ENCODE measurements at regions not wholly inside any gene's neighbourhood (a gene's known extent, or its start where the extent isn't known, plus 50 kb on each side); places are given as distances from the start of the nearest gene placed in this dataset.

DNA sequence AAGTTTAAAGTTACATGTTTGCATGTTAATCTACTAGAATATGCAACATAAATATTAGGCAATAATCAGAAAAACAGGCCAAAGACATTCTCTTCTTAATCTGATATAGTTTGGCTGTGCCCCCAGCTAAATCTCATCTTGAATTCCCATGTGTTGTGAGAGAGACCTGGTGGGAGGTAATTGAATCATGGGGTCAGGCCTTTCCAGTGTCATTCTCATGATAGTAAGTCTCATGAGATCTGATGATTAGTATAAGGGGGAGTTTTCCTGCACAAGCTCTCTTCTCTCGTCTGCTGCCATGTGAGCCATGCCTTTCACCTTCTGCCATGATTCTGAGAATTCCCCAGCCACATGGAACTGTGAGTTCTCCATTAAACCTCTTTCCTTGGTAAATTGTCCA lies 1241.7 kb upstream of the ADGRB3 start:
- no peak overlapping the region for H3K4me3 ChIP-seq (ENCODE audit: low read depth in 1 of 2, low read length in 2 of 2)
- H3K27ac ChIP-seq (ENCODE audit: low read depth in 2 of 2, low read length in 1 of 2) = no peak overlapping the region
- WGBS, 2 donors = 68 to 71% methylated on average over 1 of the region's 1 CpG
- no peaks in the 10 kb centered on the region for H3K36me3 ChIP-seq (ENCODE audit: control insufficient read depth in 2 of 2, insufficient read depth in 2 of 2, low read length in 1 of 2)
- no peaks in the 10 kb centered on the region for H3K27me3 ChIP-seq (ENCODE audit: control insufficient read depth in 1 of 2, insufficient read depth in 2 of 2, low read length in 2 of 2)
- H3K4me1 ChIP-seq (ENCODE audit: control insufficient read depth in 2 of 2, insufficient read depth in 2 of 2, low read length in 1 of 2) = no peaks in the 10 kb centered on the region
- no peaks in the 10 kb centered on the region for H3K9me3 ChIP-seq (ENCODE audit: control insufficient read depth in 2 of 2, insufficient read depth in 1 of 2, low read depth in 1 of 2, low read length in 1 of 2)

DNA sequence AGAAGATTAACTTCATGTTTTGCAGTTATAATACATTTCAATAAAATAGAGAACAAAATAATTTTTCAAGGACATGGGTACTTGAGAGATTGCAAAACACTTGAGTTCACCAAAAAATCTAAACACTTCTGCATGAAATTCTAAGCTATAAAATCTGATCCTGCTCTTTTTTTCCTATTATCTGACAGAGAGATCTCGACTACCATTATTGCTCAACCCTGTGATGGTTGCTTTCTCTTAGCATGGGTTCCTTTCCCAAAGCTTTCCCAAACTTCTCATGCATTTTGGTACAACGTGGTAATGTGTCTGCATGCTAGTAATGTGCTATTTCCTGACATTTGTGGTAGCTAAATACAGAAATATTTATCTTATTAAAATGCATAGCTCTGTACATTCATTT lies 1243.1 kb upstream of the ADGRB3 start:
- no peaks in the 10 kb centered on the region for H3K27me3 ChIP-seq (ENCODE audit: control insufficient read depth in 1 of 2, insufficient read depth in 2 of 2, low read length in 2 of 2)
- H3K4me3 ChIP-seq (ENCODE audit: low read depth in 1 of 2, low read length in 2 of 2) = no peak overlapping the region
- H3K9me3 ChIP-seq (ENCODE audit: control insufficient read depth in 2 of 2, insufficient read depth in 1 of 2, low read depth in 1 of 2, low read length in 1 of 2) = no peaks in the 10 kb centered on the region
- no peak overlapping the region for H3K27ac ChIP-seq (ENCODE audit: low read depth in 2 of 2, low read length in 1 of 2)
- H3K36me3 ChIP-seq (ENCODE audit: control insufficient read depth in 2 of 2, insufficient read depth in 2 of 2, low read length in 1 of 2) = no peaks in the 10 kb centered on the region
- H3K4me1 ChIP-seq (ENCODE audit: control insufficient read depth in 2 of 2, insufficient read depth in 2 of 2, low read length in 1 of 2) = no peaks in the 10 kb centered on the region
- WGBS, 2 donors = 40 to 42% methylated on average over 2 of the region's 2 CpGs

DNA sequence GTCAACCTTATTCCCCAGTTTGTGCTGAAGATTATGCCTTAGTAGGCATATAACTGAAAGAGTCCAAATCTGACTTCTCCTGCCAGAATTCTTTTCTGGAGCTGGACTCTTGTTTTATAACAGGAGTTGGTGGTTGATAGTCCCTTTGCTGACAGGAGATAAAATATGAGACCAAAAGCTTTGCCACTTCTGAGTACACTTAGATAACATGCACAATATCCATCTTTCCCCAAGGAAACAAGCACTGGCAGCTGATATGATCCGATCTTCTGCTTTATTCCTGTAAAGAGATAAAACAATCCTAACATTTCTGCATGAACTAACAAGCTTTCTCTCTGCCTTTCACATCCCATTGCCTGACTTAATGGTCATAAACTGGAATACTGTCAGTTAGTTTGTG lies 1265.4 kb upstream of the ADGRB3 start:
- 50 to 51% methylated on average over 1 of the region's 1 CpG for WGBS, 2 donors
- H3K27ac ChIP-seq (ENCODE audit: low read depth in 2 of 2, low read length in 1 of 2) = no peak overlapping the region
- no peak overlapping the region for H3K4me3 ChIP-seq (ENCODE audit: low read depth in 1 of 2, low read length in 2 of 2)
- H3K27me3 ChIP-seq (ENCODE audit: control insufficient read depth in 1 of 2, insufficient read depth in 2 of 2, low read length in 2 of 2) = no peaks in the 10 kb centered on the region
- no peaks in the 10 kb centered on the region for H3K36me3 ChIP-seq (ENCODE audit: control insufficient read depth in 2 of 2, insufficient read depth in 2 of 2, low read length in 1 of 2)
- H3K4me1 ChIP-seq (ENCODE audit: control insufficient read depth in 2 of 2, insufficient read depth in 2 of 2, low read length in 1 of 2) = no peaks in the 10 kb centered on the region
- no peaks in the 10 kb centered on the region for H3K9me3 ChIP-seq (ENCODE audit: control insufficient read depth in 2 of 2, insufficient read depth in 1 of 2, low read depth in 1 of 2, low read length in 1 of 2)

DNA sequence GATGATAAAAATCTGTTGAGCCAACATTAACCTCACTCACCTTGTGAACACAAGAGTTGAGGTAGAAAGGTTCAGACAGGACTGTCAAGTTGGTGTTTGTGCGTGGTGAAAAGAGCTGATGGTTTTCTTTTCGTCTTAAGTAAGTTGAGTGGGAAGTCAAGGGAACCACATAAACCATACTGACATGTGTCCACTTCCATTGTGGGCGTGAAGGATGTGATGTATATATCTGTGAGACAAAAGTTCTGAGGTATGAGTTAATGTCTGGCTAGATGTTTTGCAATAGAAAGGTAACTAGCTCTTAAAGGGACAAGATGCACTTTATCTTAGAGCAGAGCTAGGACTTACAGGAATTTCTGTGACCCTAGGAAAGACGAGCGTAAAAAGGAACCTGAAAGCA lies 1272.1 kb upstream of the ADGRB3 start:
- Histone ChIP-seq H3K27me3 (ENCODE audit: control insufficient read depth in 1 of 2, insufficient read depth in 2 of 2, low read length in 2 of 2) (no peaks in the 10 kb centered on the region), H3K36me3 (ENCODE audit: control insufficient read depth in 2 of 2, insufficient read depth in 2 of 2, low read length in 1 of 2) (no peaks in the 10 kb centered on the region), H3K4me3 (ENCODE audit: low read depth in 1 of 2, low read length in 2 of 2) (no peak overlapping the region), H3K4me1 (ENCODE audit: control insufficient read depth in 2 of 2, insufficient read depth in 2 of 2, low read length in 1 of 2) (no peaks in the 10 kb centered on the region), H3K9me3 (ENCODE audit: control insufficient read depth in 2 of 2, insufficient read depth in 1 of 2, low read depth in 1 of 2, low read length in 1 of 2) (no peaks in the 10 kb centered on the region), H3K27ac (ENCODE audit: low read depth in 2 of 2, low read length in 1 of 2) (no peak overlapping the region)
- 77% methylated on average over 5 of the region's 5 CpGs for WGBS, 2 donors

DNA sequence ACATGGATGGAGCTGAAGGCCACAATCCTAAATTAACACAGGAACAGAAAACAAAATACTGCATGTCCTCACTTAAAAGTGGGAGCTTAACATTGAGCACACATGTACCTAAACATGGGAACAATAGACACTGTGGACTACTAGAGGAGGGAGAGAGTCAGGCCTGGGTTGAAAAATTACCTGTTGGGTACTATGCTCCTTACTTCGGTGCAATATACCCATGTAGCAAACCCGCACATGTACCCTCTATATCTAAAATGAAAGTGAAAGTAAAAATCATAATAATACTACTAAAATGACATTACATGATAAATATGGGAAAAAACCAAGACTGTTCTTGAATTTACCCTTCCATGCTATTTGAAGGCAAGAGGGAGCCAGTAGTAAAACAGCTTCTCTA lies 1273.8 kb upstream of the ADGRB3 start:
- Histone ChIP-seq H3K4me3 (ENCODE audit: low read depth in 1 of 2, low read length in 2 of 2) (no peak overlapping the region), H3K36me3 (ENCODE audit: control insufficient read depth in 2 of 2, insufficient read depth in 2 of 2, low read length in 1 of 2) (no peaks in the 10 kb centered on the region), H3K27ac (ENCODE audit: low read depth in 2 of 2, low read length in 1 of 2) (no peak overlapping the region), H3K9me3 (ENCODE audit: control insufficient read depth in 2 of 2, insufficient read depth in 1 of 2, low read depth in 1 of 2, low read length in 1 of 2) (no peaks in the 10 kb centered on the region), H3K27me3 (ENCODE audit: control insufficient read depth in 1 of 2, insufficient read depth in 2 of 2, low read length in 2 of 2) (no peaks in the 10 kb centered on the region), H3K4me1 (ENCODE audit: control insufficient read depth in 2 of 2, insufficient read depth in 2 of 2, low read length in 1 of 2) (no peaks in the 10 kb centered on the region)
- WGBS, 2 donors = 90 to 93% methylated on average over 2 of the region's 2 CpGs

DNA sequence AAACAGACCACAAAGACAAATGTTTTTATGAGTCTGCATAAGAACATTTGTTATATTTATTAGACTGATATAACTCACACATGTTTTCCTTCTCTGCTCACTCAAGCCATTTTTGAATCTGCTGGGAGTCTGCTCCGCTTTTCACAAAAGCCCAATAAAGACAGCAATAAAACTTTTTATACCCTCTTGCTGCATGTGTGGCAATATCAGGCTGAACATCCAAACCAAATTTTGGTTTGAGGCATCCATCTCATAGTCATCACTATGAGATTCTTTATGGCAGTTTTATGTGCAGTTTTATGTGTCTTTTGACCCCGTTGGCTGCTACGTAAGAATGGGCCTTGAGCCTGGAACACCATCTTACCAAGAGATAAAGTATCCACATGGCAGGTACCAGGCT lies 1276.8 kb upstream of the ADGRB3 start:
- 83 to 85% methylated on average over 3 of the region's 3 CpGs for WGBS, 2 donors

DNA sequence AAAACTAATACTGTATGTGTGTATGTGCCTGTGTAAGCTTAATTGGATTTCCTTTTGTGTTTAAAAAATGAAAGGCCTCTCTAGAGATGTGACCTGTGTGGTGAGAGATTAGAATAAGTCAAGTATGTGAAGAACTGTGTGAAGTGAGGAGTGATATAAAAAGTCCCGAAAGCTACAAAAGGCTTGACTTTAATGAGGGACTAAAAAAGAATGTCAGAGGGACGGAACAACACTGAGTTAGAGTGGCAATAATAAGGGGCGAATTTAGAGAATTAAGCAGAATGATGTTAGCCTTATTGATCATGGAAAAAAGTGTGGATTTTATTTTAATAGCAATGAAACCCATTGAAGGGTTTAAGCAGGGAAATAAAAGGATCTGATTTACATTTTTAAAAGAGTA lies 1281.2 kb upstream of the ADGRB3 start:
- WGBS, 2 donors = 79 to 81% methylated on average over 3 of the region's 3 CpGs
- H3K36me3 ChIP-seq (ENCODE audit: control insufficient read depth in 2 of 2, insufficient read depth in 2 of 2, low read length in 1 of 2) = no peaks in the 10 kb centered on the region
- no peak overlapping the region for H3K27ac ChIP-seq (ENCODE audit: low read depth in 2 of 2, low read length in 1 of 2)
- no peaks in the 10 kb centered on the region for H3K9me3 ChIP-seq (ENCODE audit: control insufficient read depth in 2 of 2, insufficient read depth in 1 of 2, low read depth in 1 of 2, low read length in 1 of 2)
- no peaks in the 10 kb centered on the region for H3K4me1 ChIP-seq (ENCODE audit: control insufficient read depth in 2 of 2, insufficient read depth in 2 of 2, low read length in 1 of 2)
- no peak overlapping the region for H3K4me3 ChIP-seq (ENCODE audit: low read depth in 1 of 2, low read length in 2 of 2)
- no peaks in the 10 kb centered on the region for H3K27me3 ChIP-seq (ENCODE audit: control insufficient read depth in 1 of 2, insufficient read depth in 2 of 2, low read length in 2 of 2)

More for the DNA sequence above, 1276.8 kb upstream of the ADGRB3 start:
- Histone ChIP-seq H3K4me3 (ENCODE audit: low read depth in 1 of 2, low read length in 2 of 2) (no peak overlapping the region), H3K27me3 (ENCODE audit: control insufficient read depth in 1 of 2, insufficient read depth in 2 of 2, low read length in 2 of 2) (no peaks in the 10 kb centered on the region), H3K4me1 (ENCODE audit: control insufficient read depth in 2 of 2, insufficient read depth in 2 of 2, low read length in 1 of 2) (no peaks in the 10 kb centered on the region), H3K36me3 (ENCODE audit: control insufficient read depth in 2 of 2, insufficient read depth in 2 of 2, low read length in 1 of 2) (no peaks in the 10 kb centered on the region), H3K9me3 (ENCODE audit: control insufficient read depth in 2 of 2, insufficient read depth in 1 of 2, low read depth in 1 of 2, low read length in 1 of 2) (no peaks in the 10 kb centered on the region), H3K27ac (ENCODE audit: low read depth in 2 of 2, low read length in 1 of 2) (no peak overlapping the region)

DNA sequence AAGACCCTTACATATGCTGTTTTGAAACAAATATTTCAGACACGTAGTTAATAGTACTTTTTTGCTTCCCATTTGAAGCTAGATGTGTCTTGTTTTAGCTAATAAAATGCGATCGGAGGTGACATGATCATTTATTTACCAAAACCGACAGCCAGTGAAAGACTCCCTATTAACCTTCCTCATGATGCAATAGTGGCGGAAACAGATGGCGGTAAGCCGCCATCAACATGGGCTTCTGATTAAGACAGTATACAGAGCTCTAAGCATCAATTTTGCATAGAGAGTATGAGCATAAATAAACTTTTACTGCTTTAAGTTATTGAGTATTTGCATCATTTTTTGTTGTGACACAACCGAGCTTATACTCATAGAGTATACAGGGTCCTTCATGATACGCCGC lies 1282.4 kb upstream of the ADGRB3 start:
- 79 to 83% methylated on average over 10 of the region's 10 CpGs for WGBS, 2 donors
- no peak overlapping the region for H3K27ac ChIP-seq (ENCODE audit: low read depth in 2 of 2, low read length in 1 of 2)
- H3K36me3 ChIP-seq (ENCODE audit: control insufficient read depth in 2 of 2, insufficient read depth in 2 of 2, low read length in 1 of 2) = no peaks in the 10 kb centered on the region
- peaks cover 0 to 3% of the 10 kb centered on the region in 2 donors for H3K9me3 ChIP-seq (ENCODE audit: control insufficient read depth in 2 of 2, insufficient read depth in 1 of 2, low read depth in 1 of 2, low read length in 1 of 2)
- H3K27me3 ChIP-seq (ENCODE audit: control insufficient read depth in 1 of 2, insufficient read depth in 2 of 2, low read length in 2 of 2) = no peaks in the 10 kb centered on the region
- no peak overlapping the region for H3K4me3 ChIP-seq (ENCODE audit: low read depth in 1 of 2, low read length in 2 of 2)
- H3K4me1 ChIP-seq (ENCODE audit: control insufficient read depth in 2 of 2, insufficient read depth in 2 of 2, low read length in 1 of 2) = no peaks in the 10 kb centered on the region

DNA sequence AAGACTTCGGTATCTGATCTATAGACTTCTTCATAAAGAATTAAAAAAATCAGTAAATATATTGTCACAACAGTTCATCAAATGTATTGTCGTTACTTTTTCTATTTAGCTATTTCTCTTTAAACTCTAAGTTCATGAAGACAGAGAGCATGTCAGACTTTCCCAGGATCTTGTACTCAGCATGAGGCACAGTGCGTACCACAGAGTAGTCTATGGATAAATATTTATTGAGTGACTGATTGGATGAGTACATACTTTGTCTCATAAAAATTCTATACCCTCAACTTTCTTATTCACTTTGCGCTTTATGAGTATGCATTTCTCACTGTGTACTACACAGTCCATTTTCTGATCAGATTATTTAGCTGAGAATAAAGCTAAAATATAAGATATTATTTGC lies 1284.4 kb upstream of the ADGRB3 start:
- Histone ChIP-seq H3K9me3 (ENCODE audit: control insufficient read depth in 2 of 2, insufficient read depth in 1 of 2, low read depth in 1 of 2, low read length in 1 of 2) (peaks cover 0 to 4% of the 10 kb centered on the region in 2 donors), H3K27ac (ENCODE audit: low read depth in 2 of 2, low read length in 1 of 2) (no peak overlapping the region), H3K36me3 (ENCODE audit: control insufficient read depth in 2 of 2, insufficient read depth in 2 of 2, low read length in 1 of 2) (no peaks in the 10 kb centered on the region), H3K4me1 (ENCODE audit: control insufficient read depth in 2 of 2, insufficient read depth in 2 of 2, low read length in 1 of 2) (no peaks in the 10 kb centered on the region), H3K4me3 (ENCODE audit: low read depth in 1 of 2, low read length in 2 of 2) (no peak overlapping the region), H3K27me3 (ENCODE audit: control insufficient read depth in 1 of 2, insufficient read depth in 2 of 2, low read length in 2 of 2) (no peaks in the 10 kb centered on the region)
- 90 to 91% methylated on average over 4 of the region's 4 CpGs for WGBS, 2 donors

DNA sequence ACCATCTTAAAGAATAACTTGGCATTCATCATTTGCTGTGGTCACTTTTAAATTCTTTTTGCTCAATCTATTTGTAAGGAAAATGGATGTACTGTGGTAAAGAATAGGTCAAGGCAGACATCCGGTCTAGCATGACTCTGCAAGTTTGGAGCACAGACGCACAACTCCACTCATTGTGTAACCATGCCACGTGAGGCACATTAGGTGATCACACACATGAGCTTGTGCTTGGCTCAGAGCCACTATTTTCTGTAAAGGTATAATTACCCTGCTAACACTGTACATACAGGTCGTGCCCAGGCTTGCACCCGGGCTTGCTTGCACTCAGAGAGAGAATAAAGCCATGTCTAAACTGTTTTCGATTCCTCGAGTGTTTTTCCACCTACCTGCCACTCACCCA lies 1289.1 kb upstream of the ADGRB3 start:
- 67 to 70% methylated on average over 7 of the region's 7 CpGs for WGBS, 2 donors
- Histone ChIP-seq H3K36me3 (ENCODE audit: control insufficient read depth in 2 of 2, insufficient read depth in 2 of 2, low read length in 1 of 2) (no peaks in the 10 kb centered on the region), H3K4me1 (ENCODE audit: control insufficient read depth in 2 of 2, insufficient read depth in 2 of 2, low read length in 1 of 2) (no peaks in the 10 kb centered on the region)

More for the DNA sequence above, 1289.1 kb upstream of the ADGRB3 start:
- peaks cover 0 to 4% of the 10 kb centered on the region in 2 donors for H3K9me3 ChIP-seq (ENCODE audit: control insufficient read depth in 2 of 2, insufficient read depth in 1 of 2, low read depth in 1 of 2, low read length in 1 of 2)
- no peak overlapping the region for H3K27ac ChIP-seq (ENCODE audit: low read depth in 2 of 2, low read length in 1 of 2)
- no peaks in the 10 kb centered on the region for H3K27me3 ChIP-seq (ENCODE audit: control insufficient read depth in 1 of 2, insufficient read depth in 2 of 2, low read length in 2 of 2)
- H3K4me3 ChIP-seq (ENCODE audit: low read depth in 1 of 2, low read length in 2 of 2) = no peak overlapping the region

Measured in esophagus (tissue), 2 donors.